Endodermal cell (in vitro differentiated cells): ENCODE measurements at regions not wholly inside any gene's neighbourhood (a gene's known extent, or its start where the extent isn't known, plus 50 kb on each side); places are given as distances from the start of the nearest gene placed in this dataset.

Experiments used
- DNase-seq: peaks from one replicate; pipeline ENCODE4 v3.0.0-alpha.2; 2017
- H3K27ac ChIP-seq: 2 replicates; pipeline ENCODE4 v1.5.1; 2013; ENCODE audit warnings: mild to moderate bottlenecking, low read depth, low read length, moderate library complexity
- H3K27me3 ChIP-seq: 2 replicates; pipeline ENCODE4 v1.6.1; 2013; ENCODE audit warnings: mild to moderate bottlenecking, low read length, moderate library complexity; ENCODE audit not compliant: insufficient read depth, control insufficient read depth, poor library complexity, severe bottlenecking
- H3K36me3 ChIP-seq: 2 replicates; pipeline ENCODE4 v1.7.0; 2013; ENCODE audit warnings: mild to moderate bottlenecking, low read length, moderate library complexity; ENCODE audit not compliant: control insufficient read depth, insufficient read depth
- H3K4me1 ChIP-seq: one replicate; pipeline ENCODE4 v1.7.0; 2013; ENCODE audit warnings: low read length; ENCODE audit not compliant: control insufficient read depth, insufficient read depth
- H3K4me3 ChIP-seq: 2 replicates; pipeline ENCODE4 v1.5.1; 2013; ENCODE audit warnings: mild to moderate bottlenecking, low read length, moderate library complexity
- H3K9ac ChIP-seq: 2 replicates; pipeline ENCODE4 v1.6.1; 2013; ENCODE audit warnings: mild to moderate bottlenecking, low read length, moderate library complexity; ENCODE audit not compliant: poor library complexity, severe bottlenecking; ENCODE audit errors: extremely low read depth
- H3K9me3 ChIP-seq: 2 replicates; pipeline ENCODE4 v1.6.1; 2013; ENCODE audit warnings: mild to moderate bottlenecking, low read length, moderate library complexity; ENCODE audit not compliant: control insufficient read depth
- H3K27ac Mint-ChIP-seq: 2 replicates; pipeline ENCODE4 v1.8.0; 2020; ENCODE audit warnings: mixed read lengths
- H3K27me3 Mint-ChIP-seq: 2 replicates; pipeline ENCODE4 v1.8.0; 2021; ENCODE audit warnings: mild to moderate bottlenecking, mixed read lengths; ENCODE audit not compliant: insufficient read depth
- H3K36me3 Mint-ChIP-seq: 2 replicates; pipeline ENCODE4 v1.8.0; 2020; ENCODE audit warnings: low read depth, mixed read lengths
- H3K4me1 Mint-ChIP-seq: 2 replicates; pipeline ENCODE4 v1.8.0; 2020; ENCODE audit warnings: mixed read lengths
- H3K4me3 Mint-ChIP-seq: 2 replicates; pipeline ENCODE4 v1.8.0; 2020; ENCODE audit warnings: mild to moderate bottlenecking, moderate library complexity, mixed read lengths
- H3K9me3 Mint-ChIP-seq: 2 replicates; pipeline ENCODE4 v1.8.0; 2020; ENCODE audit warnings: mild to moderate bottlenecking, mixed read lengths
- CTCF ChIP-seq: fragments of 200-600 bp; sonication (generic); conservative IDR thresholded peaks from 2 replicates; pipeline ENCODE4 v1.5.0; 2021; ENCODE audit warnings: antibody characterized with exemption, mild to moderate bottlenecking
- WGBS, 2 experiments: methylation state at CpG; one replicate each; pipeline versions ENCODE4 v1.1.5 to v1.1.7; 2013; ENCODE audit warnings: missing lambda C conversion rate in 2 of 2, mixed read lengths in 1 of 2; ENCODE audit not compliant: insufficient coverage in 1 of 2, insufficient read length in 1 of 2; 5-methylcytosine and 5-hydroxymethylcytosine counted together

- no peak overlapping the region for H3K4me3 ChIP-seq
- no peaks in the 10 kb centered on the region for H3K27me3 ChIP-seq
- Mint-ChIP-seq H3K27me3 (no peaks in the 10 kb centered on the region), H3K4me3 (no peak overlapping the region), H3K9me3 (no peaks in the 10 kb centered on the region), H3K36me3 (no peaks in the 10 kb centered on the region), H3K4me1 (peaks cover 24% of the 10 kb centered on the region), H3K27ac (no peak overlapping the region)
- H3K9me3 ChIP-seq = no peaks in the 10 kb centered on the region
- no peak overlapping the region for H3K9ac ChIP-seq
- no peak for TF ChIP-seq CTCF
- no peaks in the 10 kb centered on the region for H3K36me3 ChIP-seq
- no peaks in the 10 kb centered on the region for H3K4me1 ChIP-seq
- H3K27ac ChIP-seq = no peak overlapping the region
- WGBS, 2 experiments = 100% methylated on average over 1 of the region's 1 CpG; no CpG with 5 or more reads in 1 of the 2 experiments
- DNase-seq = no peak
These were observed 79.7 kb downstream of the FAT3 start for GRCh38 chr11:92304271-92304670.

- H3K4me3 Mint-ChIP-seq = no peak overlapping the region
- Histone ChIP-seq H3K9me3 (no peaks in the 10 kb centered on the region), H3K9ac (no peak overlapping the region), H3K27me3 (no peaks in the 10 kb centered on the region), H3K4me1 (no peaks in the 10 kb centered on the region), H3K4me3 (no peak overlapping the region), H3K36me3 (no peaks in the 10 kb centered on the region), H3K27ac (no peak overlapping the region)
- H3K36me3 Mint-ChIP-seq = no peaks in the 10 kb centered on the region
- H3K27me3 Mint-ChIP-seq = no peaks in the 10 kb centered on the region
- 83% methylated on average over 1 of the region's 1 CpG; no CpG with 5 or more reads in 1 of the 2 experiments for WGBS, 2 experiments
- H3K9me3 Mint-ChIP-seq = no peaks in the 10 kb centered on the region
- peak overlapping the region; percentile 29 for H3K27ac Mint-ChIP-seq
- no peak for TF ChIP-seq CTCF
- no peak for DNase-seq
- H3K4me1 Mint-ChIP-seq = peaks cover 39% of the 10 kb centered on the region
These were observed 82.4 kb downstream of the FAT3 start for GRCh38 chr11:92306966-92307510.

GRCh38 chr11:92308366-92308765 lies 83.7 kb downstream of the FAT3 start:
- H3K36me3 ChIP-seq = no peaks in the 10 kb centered on the region
- H3K27ac ChIP-seq = peak overlapping the region; percentile 94
- no peak overlapping the region for H3K4me3 Mint-ChIP-seq
- H3K9me3 Mint-ChIP-seq = no peaks in the 10 kb centered on the region
- no peak for DNase-seq
- no peaks in the 10 kb centered on the region for H3K36me3 Mint-ChIP-seq
- no peaks in the 10 kb centered on the region for H3K4me1 ChIP-seq
- no peak for TF ChIP-seq CTCF
- H3K27me3 Mint-ChIP-seq = no peaks in the 10 kb centered on the region
- H3K27me3 ChIP-seq = no peaks in the 10 kb centered on the region
- H3K9me3 ChIP-seq = no peaks in the 10 kb centered on the region
- H3K4me3 ChIP-seq = no peak overlapping the region
- H3K27ac Mint-ChIP-seq = no peak overlapping the region
- no peak overlapping the region for H3K9ac ChIP-seq
- H3K4me1 Mint-ChIP-seq = peaks cover 44% of the 10 kb centered on the region
